ENCODE measurements at regions not wholly inside any gene's neighbourhood (a gene's known extent, or its start where the extent isn't known, plus 50 kb on each side); places are given as distances from the start of the nearest gene placed in this dataset.

- peak overlapping the region; percentile 86 to 97 for H3K4me3 Mint-ChIP-seq
- Histone ChIP-seq H3K27me3 (ENCODE audit: insufficient read depth, low read length) (no peaks in the 10 kb centered on the region; the same call in 1 of the 2 replicates), H4K8ac (replicated peaks; ENCODE audit: insufficient read length, low read depth, low read length) (no peak overlapping the region), H4K5ac (ENCODE audit: insufficient read length, low read depth, low read length) (no peak overlapping the region), H2BK5ac (ENCODE audit: insufficient read length, low read length) (no peak overlapping the region), H2BK12ac (ENCODE audit: insufficient read length, low read depth, low read length) (no peak overlapping the region), H3K79me2 (ENCODE audit: insufficient read depth, low read length) (no peaks in the 10 kb centered on the region), H3T11ph (ENCODE audit: low read length) (no peak overlapping the region), H4K20me1 (ENCODE audit: control insufficient read depth, insufficient read depth, insufficient read length) (no peaks in the 10 kb centered on the region), H3K23ac (ENCODE audit: insufficient read length, low read depth, low read length) (no peak overlapping the region), H2BK120ac (ENCODE audit: low read depth, low read length, poor library complexity, severe bottlenecking) (no peak overlapping the region), H3K56ac (ENCODE audit: insufficient read length, low read depth, low read length) (no peak overlapping the region), H3K4me1 (ENCODE audit: insufficient read depth, low read length) (no peaks in the 10 kb centered on the region), H3K4me2 (ENCODE audit: insufficient read depth, insufficient read length, low read length) (peak overlapping the region; percentile 72), H3K23me2 (ENCODE audit: insufficient read length, low read depth, low read length, poor library complexity, severe bottlenecking) (peaks cover 9% of the 10 kb centered on the region), H3K27ac (ENCODE audit: insufficient read length, low read depth, low read length) (no peak overlapping the region), H3K18ac (ENCODE audit: insufficient read length, low read depth, low read length) (peak overlapping the region; percentile 54), H2BK20ac (ENCODE audit: low read depth, low read length, poor library complexity, severe bottlenecking) (no peak overlapping the region), H4K91ac (ENCODE audit: insufficient read length, low read depth, low read length) (no peak overlapping the region), H2AFZ (ENCODE audit: low read length) (no peak overlapping the region), H3K9ac (ENCODE audit: extremely low read depth, insufficient read length, low read length) (peak overlapping the region; percentile 29), H2BK15ac (ENCODE audit: low read depth, low read length) (no peak overlapping the region), H2AK5ac (ENCODE audit: insufficient read length, low read length) (no peak overlapping the region), H3K14ac (ENCODE audit: insufficient read depth, low read length) (peak overlapping the region; percentile 53; the same call in 1 of the 2 replicates), H3K9me3 (ENCODE audit: control insufficient read depth, low read depth, low read length) (no peaks in the 10 kb centered on the region), H3K4ac (ENCODE audit: low read depth, low read length) (no peak overlapping the region), H3K79me1 (ENCODE audit: insufficient read depth, low read depth, low read length, poor library complexity, severe bottlenecking) (no peaks in the 10 kb centered on the region)
- peaks cover 25 to 34% of the 10 kb centered on the region in 2 experiments for H3K4me1 Mint-ChIP-seq
- peaks cover 81% of the 10 kb centered on the region for H3K27me3 Mint-ChIP-seq (ENCODE audit: low read depth)
- peak overlapping the region in 2 of 3 experiments; percentile 77 to 97; a peak in 5 of 7 replicates for H3K27ac Mint-ChIP-seq
- DNase-seq: peak; percentile 65
- no peak for TF ChIP-seq CTCF (conservative IDR thresholded peaks at IDR 0.05)
- peaks cover 0 to 4% of the 10 kb centered on the region in 2 experiments; a peak in 2 of 5 replicates for H3K9me3 Mint-ChIP-seq
- H3K36me3 Mint-ChIP-seq (ENCODE audit: insufficient read depth in 1 of 3, low read depth in 3 of 3): no peaks in the 10 kb centered on the region
- WGBS (ENCODE audit: extremely low coverage, insufficient read length, low lambda C conversion rate): no CpG with 5 or more reads among the region's 80 CpGs
Measured at GRCh38 chr1:218164930-218165700, 120.0 kb upstream of the RRP15 start.

Data from H9 (cell line).